ENCODE measurements at regions not wholly inside any gene's neighbourhood (a gene's known extent, or its start where the extent isn't known, plus 50 kb on each side); places are given as distances from the start of the nearest gene placed in this dataset.
A peak's percentile ranks its signal among the peaks of the same experiment; 100 is the strongest.
"Not testable (repeated sequence)": the region's sequence is repeated elsewhere in the genome, so short reads cannot be mapped to it uniquely, and the experiment has no call there.

- no peak for DNase-seq (ENCODE audit: low spot score)
These were observed 738.7 kb upstream of the CHAC2 start for GRCh38 chr2:53028746-53029423.

GRCh38 chr2:53028225-53028624, 739.4 kb upstream of the CHAC2 start:
- DNase-seq (ENCODE audit: low spot score) = no peak

GRCh38 chr2:53022248-53022647, 745.4 kb upstream of the CHAC2 start:
- not testable (repeated sequence) for DNase-seq (ENCODE audit: low spot score)

- no peak for DNase-seq (ENCODE audit: low spot score)
These were observed 745.8 kb upstream of the CHAC2 start for GRCh38 chr2:53021828-53022227.

GRCh38 chr2:53021292-53021691, 746.3 kb upstream of the CHAC2 start:
- no peak for DNase-seq (ENCODE audit: low spot score)

DNA sequence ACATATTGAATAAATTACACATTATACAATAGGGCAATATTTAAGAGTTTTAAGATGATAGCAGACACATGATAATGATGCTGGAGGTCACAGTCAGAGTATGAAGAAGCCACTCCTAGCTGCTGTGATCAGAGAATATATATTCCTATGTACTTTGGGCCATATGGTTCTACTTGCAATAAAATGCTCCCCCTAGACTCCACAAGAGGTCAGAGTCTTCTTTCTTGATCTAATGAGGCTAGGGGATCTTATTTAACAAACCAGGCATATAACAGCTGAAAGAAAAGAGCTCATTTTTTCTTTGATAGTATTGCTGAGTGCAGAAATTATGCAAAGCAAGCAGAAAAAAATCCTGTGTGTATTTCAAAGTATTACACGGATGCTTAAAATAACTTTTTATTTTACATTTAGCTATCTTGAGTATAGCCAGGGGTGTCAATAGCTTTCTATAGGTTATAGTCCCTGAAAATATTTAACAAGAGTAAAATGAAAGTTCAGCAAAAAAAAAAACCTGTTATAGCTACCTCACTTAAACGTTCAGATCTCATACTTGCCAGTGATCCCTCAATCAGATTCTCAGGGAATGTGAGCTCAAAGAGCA, 748.7 kb upstream of the CHAC2 start:
- no peak for DNase-seq (ENCODE audit: low spot score)

GRCh38 chr2:53006980-53007379, 760.6 kb upstream of the CHAC2 start:
- DNase-seq (ENCODE audit: low spot score) = no peak

- no peak for DNase-seq (ENCODE audit: low spot score)
These were observed 763.2 kb upstream of the CHAC2 start for GRCh38 chr2:53004413-53004812.

DNA sequence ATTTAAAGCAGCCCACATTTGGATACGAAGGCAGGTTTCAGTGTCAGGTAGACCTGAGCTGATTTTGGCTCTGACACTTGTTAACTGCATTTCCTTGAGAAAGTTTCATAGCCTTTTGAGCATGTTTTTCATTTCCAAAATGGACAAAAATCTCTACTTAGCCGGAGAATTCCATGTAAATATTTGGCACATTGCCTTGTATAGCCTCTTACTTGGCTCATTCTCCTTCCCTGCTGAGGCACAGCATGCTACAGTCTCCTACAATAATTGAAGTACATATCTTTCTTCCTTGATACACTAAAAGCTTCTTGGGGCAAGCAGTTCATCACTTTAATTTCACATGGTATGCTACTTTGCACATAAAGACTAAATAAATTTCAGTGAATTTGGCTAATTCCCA, 772.2 kb upstream of the CHAC2 start:
- no peak for DNase-seq (ENCODE audit: low spot score)

DNA sequence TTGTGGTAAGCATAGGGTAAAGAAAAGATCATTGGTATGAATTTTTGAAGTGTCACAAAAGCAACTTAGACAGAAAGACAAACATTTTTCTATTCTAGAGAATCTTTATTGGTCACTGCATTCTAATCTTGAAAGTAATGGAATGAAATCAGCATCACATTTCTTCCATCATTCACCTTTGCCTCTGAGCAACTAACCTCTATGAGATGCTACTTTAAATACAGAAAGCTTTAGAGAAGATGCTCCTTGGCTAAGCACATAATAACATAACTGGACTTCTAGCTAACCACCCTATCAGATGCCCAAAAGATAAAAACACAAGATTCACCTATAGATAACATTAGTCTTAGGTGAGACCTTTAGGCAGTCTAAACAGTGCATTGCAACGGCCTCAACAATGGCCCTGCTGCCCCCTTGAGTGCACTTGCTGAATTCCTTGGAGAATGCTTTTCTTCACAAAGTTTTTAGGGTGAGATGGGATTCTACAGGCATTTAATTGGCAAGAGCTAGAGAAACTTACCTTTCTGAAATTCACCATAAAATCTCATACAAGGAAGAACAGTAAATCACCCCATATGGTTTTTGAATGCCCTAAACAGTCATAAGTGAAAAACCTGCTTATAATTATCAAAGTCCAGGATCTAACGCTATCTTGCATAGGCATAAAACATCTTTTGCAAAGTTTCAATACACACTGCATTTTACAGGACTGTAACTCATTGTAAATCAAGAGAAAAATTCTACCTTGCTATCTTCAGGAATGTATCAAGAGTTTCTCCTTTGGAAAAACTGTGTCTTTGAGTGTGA, 791.3 kb upstream of the CHAC2 start:
- DNase-seq (ENCODE audit: low spot score) = no peak

DNA sequence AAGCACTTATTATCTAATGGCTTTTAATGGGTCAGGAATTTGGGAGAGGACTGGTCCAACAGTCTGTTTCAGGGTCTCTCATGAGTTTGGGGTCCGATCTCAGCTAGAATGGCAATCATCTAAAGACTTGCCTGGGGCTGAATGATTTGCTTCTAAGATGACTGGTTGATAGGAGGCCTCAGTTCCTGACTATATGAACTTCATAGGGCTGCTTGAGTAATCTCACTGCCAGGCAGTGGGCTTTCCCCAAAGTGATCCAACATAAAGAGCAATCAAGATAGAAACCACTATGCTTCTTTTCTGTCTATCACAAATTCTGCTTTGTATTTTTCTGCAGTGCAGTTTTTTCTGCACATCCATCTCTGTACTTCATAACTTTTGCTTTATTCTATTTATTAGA, 793.5 kb upstream of the CHAC2 start:
- DNase-seq (ENCODE audit: low spot score) = no peak

DNA sequence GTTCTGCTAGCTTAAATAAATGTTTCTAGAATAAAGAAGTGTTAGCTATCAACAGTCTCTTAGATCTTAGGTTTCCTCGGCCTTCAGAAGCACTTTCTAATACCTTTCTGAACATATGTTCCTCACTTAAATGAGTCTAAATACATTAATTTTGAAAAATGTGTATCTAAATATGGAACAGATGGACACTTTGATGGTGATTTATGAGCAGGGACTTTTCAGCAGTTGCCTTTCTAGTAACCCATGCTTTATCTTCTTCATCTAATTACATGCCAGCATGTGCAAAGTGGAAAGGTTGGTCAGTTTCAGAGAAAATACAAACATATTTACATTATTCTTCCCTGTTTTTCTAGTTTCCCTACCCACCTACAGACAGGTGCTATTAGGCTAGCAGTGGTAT, 797.0 kb upstream of the CHAC2 start:
- no peak for DNase-seq (ENCODE audit: low spot score)

GRCh38 chr2:52968043-52968442, 799.6 kb upstream of the CHAC2 start:
- no peak for DNase-seq (ENCODE audit: low spot score)

GRCh38 chr2:52964916-52965530, 802.6 kb upstream of the CHAC2 start:
- peak; percentile 69 for DNase-seq (ENCODE audit: low spot score)

DNA sequence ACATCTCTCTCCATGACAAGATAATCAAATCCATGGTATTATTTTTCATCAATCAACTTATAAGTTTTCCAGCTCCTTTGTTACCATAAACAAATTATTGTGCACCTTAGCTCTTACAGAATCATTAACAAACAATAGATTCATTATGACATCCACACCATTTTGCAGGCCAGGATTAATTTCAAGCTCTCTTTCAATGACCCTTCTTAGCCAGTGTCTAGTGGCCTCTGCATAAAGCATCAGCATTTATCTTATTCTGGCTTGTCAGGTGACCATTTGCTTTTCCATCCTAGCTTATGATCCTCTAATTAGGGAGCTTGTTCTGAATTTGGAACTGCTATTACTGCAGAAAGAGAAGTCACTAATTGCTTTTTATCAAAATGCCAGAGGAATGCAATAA, 806.2 kb upstream of the CHAC2 start:
- no peak for DNase-seq (ENCODE audit: low spot score)

DNA sequence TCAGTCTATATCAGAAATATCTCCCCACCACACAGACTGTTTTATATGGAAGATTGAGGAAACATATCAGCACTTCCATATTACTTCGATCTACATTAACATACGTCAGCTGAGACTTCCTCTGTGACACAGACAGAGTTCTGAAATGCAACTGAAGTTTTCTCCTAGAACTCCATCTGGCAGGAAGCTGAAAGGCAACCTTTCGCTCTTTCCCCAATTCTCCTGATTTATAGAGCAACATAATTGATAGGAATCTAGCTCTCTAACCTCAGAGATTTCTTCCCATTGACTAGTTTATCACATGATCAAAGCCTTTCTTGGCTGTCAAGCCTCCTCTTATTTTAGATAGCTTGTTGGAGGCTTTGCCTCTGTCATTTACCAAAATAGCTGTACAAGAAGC, 806.7 kb upstream of the CHAC2 start:
- DNase-seq (ENCODE audit: low spot score) = peak; percentile 63

- peak; percentile 51 for DNase-seq (ENCODE audit: low spot score)
These were observed 807.8 kb upstream of the CHAC2 start for GRCh38 chr2:52959801-52960200.

DNA sequence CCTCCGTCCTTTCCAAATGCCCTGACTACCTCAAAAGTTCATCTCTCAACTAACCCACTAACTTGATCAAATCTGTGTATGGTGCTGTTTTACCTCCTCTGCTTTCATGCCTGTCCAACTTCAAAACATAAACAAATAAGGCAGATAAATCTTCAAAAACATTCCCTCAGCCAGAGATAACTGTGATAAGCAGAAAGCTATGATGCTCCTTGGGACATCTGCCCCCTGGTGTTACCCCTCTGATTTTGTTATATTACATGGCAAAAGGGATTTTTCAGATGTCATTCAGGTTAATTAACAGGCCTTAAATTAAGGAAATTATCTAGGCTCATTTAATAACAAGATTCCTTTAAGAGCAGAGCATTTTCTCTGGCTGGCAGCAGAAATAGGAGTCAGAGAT, 810.8 kb upstream of the CHAC2 start:
- DNase-seq (ENCODE audit: low spot score) = no peak

DNA sequence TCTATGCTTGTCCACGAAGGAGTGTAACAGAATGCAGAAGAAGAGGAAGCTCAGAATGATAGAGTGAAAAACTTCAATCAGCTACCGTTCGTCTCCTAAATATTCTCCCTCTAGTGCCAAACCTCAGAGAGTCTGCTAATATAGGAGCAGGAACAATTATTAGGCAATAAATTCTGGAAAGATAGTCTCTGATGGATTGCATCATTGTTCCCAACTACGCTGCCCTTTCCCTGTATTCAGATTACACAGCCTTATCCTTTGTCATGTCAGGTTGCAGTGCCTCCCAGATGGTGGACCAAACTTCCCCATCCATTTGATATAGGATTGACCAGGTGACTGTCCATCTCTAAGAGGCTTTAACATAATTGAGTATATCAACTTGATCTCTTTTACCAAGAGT, 811.5 kb upstream of the CHAC2 start:
- DNase-seq (ENCODE audit: low spot score) = no peak

- no peak for DNase-seq (ENCODE audit: low spot score)
These were observed 812.5 kb upstream of the CHAC2 start for GRCh38 chr2:52955079-52955478.

- no peak for DNase-seq (ENCODE audit: low spot score)
These were observed 827.5 kb upstream of the CHAC2 start for GRCh38 chr2:52940101-52940500.

- DNase-seq (ENCODE audit: low spot score) = no peak
These were observed 828.4 kb upstream of the CHAC2 start for GRCh38 chr2:52939250-52939649.

DNA sequence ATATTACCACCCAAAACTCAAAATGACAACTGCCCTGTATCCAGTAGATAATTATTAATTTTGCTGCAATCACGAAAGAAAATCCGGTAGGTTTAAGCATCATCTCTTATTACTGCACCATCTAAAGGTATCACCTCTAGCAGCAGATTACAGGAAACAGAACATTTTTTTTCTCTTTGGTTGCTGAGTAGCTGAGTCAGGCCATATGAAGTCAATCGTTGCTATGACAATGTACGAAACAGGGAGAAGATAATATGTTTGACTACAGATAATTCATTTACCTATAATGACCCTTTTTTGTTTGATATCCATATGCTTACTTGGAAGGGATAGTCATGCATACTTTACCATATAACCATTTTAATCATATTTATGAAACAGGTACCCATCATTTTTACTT, 831.6 kb upstream of the CHAC2 start:
- no peak for DNase-seq (ENCODE audit: low spot score)
